Fibroblast of upper back skin (primary cell): ENCODE measurements at regions not wholly inside any gene's neighbourhood (a gene's known extent, or its start where the extent isn't known, plus 50 kb on each side); places are given as distances from the start of the nearest gene placed in this dataset.

Experiments used
- DNase-seq: peaks from one replicate; pipeline ENCODE4 v3.0.0-alpha.2; 2013

DNA sequence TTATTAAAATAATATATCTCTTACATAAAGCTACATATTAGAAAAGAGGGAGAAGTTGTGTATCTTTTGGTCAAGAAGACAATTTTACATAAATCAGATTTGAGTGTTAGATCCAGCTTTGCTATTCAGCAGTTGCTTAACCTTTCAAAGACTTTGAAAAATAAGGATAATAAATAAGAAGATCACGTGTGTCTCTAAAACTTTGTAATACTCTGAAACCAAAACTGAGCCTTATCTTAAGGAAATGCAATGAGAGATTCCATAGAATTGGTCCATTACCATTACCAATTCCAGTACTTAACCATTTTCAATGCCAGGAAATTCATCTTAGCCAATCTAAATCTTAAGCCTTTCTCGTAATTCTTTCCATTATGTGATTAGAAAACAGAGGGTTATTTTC lies 89.2 kb upstream of the COL5A2 start:
- no peak for DNase-seq

DNA sequence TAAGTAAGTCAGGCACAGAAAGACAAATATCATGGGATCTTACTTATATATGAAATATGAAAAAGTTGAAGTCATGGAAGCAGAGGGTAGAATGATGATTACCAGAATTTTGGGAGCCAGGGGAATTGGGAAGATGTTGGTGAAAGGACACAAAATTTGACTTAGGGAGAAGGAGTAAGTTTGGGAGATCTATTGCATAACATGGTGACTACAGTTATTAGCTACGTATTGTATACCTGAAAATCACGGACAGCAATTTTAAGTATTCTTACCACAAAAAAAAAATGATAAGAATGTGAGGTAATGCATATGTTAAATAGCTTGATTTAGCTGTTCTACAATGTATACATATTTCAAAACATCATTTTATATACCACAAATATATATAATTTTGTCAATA lies 94.2 kb upstream of the COL5A2 start:
- DNase-seq: no peak

DNA sequence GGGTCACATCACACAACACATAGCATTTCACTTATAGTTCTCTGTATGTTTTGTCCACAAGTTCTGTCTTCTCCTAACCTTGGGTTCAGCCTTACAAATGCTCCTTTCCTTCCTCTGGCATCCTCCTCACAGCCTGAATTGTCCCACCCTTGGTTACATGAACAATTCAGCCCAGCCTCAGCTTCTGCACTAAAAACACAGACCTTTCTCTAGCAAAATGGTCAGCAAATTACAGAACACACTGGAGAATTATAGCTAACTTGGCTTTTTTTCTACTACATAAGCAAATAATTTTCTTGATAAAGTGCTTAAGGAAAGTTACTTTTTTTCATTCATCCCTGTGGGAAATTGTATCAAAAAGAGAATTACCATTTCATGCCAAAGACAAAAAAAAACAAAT lies 94.8 kb upstream of the COL5A2 start:
- no peak for DNase-seq

DNA sequence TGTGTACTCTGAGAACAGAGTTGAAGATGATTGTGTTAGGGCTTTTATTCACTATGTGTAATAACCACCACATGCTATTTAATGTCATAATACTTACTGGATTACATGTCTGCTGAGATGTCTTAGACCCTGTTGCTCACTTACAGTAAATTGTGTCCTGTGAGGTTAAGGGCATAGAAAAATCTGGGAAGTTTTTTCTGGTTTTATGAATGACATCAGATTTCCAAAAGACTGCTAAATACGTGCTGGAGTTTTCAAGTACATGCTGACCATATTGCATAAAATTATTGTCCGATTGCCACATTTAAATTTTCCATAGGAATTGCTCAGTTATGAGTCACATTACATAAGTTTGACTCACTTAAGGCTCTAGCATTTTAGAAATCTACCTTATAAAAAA lies 96.7 kb upstream of the COL5A2 start:
- peak; percentile 99 for DNase-seq

DNA sequence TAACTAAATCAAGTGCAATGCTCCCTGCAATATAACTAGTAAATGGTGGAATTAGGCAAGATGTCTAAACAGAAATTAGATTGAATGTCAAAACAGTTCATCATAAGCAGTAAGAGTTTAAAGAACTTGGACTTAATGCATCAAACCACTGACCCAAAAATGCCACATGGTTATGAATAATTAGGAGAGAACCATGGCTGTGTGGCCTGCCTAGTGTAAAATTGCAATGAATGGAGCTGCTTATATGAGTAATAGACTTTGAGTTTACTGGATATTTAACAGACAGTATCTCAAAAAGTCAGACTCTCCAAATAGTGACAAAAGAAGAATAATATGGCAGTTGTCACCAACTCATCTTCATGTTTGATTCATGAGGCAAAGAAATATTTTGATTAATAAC lies 101.6 kb upstream of the COL5A2 start:
- DNase-seq: peak; percentile 64

DNA sequence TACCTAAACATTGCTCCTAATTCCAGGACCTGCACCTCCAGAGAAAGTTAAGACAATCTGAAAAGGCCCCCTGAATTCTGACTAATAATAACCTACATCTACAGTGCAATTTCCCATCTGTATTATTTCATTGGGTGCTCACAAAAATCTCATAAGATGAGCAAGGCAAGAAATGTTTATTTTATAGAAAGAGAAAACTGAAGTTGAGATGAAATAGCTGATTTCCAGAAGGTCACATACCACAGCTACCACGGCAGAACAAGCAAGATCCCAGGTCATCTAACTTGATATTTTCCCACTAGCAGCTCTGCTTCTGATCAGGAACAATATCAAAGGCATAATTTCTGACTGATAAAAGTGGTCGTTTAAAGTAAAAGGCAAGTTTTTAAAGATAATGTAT lies 105.8 kb upstream of the COL5A2 start:
- DNase-seq: peak; percentile 46

DNA sequence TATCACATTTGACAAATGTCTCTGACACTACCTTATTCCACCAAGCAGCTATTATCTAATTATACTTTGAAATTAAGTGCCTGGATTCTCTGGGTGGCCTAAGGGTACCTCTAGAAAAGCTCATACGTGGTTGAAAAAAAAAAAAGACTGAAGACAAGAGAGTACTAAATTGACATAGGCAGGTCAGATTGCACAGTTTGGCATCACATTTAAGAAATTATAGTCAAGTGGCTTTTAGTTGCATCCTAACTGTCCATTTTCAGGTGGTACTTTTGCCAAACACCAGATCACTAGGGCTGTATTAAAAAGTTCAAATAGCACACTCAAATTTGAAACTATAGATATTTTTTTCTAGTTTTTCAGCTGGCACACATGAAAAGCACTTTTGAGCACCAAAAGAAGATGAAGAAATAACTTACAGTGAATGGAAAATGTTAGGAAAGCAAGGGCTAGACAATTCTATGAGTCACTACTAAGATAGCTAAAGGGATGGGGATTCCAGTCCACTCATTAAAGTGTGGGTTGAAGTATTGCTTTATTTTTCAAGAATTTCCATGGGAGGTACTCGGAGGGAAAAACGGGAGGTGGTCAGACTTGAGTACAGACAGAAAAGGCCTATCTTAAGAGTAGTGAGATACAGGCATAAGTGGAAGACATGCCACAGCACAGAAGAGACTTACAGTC lies 106.5 kb upstream of the COL5A2 start:
- DNase-seq: peak; percentile 98

DNA sequence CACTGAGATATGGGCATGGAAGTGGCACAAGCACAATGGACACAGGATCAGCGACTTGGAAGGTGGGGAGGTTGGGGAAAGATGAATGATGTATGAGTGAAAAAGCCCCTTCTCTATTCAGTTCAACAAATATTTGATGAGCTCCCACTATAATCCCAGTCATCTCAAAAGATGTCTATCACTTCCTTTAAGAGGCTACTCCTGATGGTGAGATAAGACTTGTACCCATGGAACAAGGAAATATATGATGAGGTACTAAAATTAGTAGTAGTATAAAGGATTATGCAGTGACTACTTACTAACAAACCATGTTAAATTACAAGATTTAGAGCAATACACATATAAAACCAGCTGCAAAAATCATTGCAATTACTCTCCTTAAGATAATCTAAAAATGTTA lies 107.8 kb upstream of the COL5A2 start:
- no peak for DNase-seq

DNA sequence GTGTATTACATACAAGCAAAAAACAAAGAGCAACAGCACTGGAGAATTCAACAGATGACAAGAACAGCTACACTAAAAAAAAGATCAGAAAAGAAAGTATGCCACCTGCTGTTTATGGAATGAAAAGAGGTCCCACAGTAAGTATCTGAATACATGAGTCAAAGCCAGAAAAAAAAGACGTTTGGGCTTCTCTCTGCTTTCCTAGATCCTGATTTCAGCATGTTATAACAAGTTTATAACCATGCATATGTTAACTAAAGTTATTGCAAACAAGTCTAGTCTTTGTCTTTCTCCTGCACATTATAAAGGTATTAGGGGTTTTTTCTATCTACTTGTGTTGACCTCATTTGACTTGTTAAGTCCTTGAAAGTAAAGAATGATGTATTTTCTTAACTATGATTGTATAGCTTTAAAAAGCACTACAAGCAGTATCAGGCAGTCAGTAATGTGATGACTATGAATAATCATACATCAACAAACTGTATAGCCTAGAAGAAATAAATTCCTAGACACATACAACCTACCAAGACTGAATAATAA lies 108.5 kb upstream of the COL5A2 start:
- peak; percentile 90 for DNase-seq

DNA sequence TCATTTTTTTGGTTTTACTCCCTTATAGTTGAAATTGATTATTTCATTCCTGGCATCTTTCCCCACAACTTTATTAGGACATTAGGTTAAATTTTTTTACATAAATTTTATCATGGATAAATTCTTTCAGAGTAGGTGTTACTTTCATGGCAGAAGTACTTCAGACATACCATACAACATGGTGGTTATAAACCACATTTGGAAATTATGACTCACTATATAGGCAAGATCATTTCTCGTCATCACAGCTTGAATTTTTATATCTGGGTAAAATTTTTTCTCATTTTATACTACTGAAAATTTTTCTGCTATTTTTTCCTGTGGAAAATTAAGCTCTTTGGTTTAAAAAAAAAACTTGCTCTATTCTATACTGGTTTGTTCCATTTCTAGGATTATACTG lies 111.9 kb upstream of the COL5A2 start:
- DNase-seq: peak; percentile 38

DNA sequence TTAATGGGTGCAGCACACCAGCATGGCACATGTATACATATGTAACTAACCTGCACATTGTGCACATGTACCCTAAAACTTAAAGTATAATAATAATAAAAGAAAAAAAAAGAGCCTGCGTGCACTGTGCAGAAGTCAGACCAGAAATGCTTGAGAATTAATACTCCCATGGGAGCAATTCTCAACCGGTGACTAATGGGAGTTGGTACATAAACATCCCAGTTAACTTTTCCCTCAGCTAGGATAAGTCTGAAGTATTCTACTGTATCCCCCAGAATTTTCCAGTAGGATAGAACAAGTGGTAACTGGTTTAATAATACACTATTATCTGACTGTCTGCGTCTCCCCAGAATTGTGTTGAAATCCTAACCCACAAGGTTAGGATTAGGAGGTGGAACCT lies 113.6 kb upstream of the COL5A2 start:
- DNase-seq: peak; percentile 90

DNA sequence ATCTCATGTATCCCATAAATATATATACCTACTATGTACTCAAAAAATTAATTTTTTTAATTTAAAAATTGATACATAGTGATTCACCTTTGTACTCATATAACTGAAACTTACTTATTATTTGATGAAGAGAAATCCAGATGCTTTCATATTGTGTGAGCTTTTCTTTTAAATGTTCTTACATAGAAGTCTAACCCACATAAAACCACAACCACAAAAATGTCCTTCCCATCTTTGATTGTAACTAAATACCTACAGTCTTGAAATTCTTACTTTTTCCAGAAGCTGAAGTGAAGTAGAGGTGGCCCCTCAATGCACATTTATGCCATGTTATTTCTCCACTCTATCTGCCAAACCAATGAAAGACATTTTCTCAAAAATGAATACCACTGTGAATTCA lies 117.9 kb upstream of the COL5A2 start:
- DNase-seq: peak; percentile 95

DNA sequence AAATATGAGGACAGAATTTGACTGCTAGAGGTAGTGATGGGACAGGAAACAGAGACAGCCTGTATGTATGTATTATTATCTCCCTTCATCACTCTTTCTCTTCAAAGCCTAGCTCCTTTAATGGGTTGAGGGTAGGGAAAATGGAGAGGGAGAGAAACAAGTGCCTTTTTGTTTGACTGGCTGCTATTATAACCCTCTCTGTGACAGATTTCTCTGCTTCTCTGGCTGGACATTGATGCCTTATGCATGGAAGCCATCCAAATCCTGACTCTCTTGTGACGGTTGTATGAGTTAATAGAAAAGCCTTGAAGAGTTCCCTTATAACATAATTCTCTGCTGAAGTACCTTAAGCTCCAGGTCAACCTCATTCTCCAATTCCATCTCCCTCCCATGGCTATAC lies 118.5 kb upstream of the COL5A2 start:
- peak; percentile 49 for DNase-seq

DNA sequence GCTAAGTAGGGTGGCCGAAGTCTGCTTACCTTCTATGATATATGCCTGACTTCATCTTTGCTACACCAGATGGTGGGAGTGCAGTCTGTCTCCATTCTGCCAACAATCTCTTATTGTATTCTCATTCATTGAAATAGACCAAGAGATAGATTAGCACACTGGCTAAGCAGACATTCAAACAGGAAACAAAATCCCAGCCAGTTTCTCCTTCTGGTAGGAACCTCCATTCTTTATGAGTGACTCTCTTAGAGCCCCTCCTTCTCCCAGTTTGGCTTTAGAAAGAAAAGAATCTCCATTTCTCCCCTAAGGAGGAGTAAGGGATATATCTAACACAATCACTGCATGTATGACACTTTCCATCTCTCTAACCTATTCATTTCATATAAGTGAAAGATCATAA lies 118.9 kb upstream of the COL5A2 start:
- DNase-seq: peak; percentile 70

DNA sequence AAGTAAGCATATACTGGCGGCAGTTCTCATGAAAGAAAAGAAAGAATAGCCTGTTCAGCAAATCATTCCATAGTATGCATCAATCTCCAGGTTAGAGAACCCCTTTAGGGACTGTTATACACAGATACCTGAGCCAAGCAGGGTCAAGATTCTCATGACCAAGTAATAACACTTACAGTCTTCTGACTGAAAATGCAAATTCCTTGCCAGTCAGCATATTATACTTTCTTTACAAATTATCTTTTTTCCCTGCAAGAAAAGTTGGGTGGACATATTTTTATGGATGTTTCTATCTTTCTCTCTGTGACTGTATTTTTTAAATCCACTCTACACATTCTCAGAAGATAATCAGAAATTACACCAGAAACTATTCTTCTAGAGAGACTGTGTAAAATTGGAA lies 120.4 kb upstream of the COL5A2 start:
- no peak for DNase-seq

DNA sequence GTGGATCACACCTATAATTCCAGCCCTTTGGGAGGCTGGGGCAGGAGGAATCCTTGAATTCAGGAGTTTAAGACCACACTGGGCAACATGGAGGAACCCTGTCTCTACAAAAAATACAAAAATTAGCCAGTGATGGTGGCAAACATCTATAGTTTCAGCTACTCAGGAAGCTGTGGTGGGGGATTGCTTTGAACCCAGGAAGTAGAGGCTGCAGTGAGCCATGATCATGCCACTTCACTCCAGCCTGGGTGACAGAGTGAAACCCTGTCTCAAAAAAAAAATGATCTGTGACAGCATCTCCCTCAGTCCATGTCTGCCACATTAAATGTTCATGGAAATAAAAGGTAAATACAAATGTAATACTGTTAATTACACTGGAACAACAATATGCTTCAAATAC lies 121.4 kb upstream of the COL5A2 start:
- DNase-seq: no peak

DNA sequence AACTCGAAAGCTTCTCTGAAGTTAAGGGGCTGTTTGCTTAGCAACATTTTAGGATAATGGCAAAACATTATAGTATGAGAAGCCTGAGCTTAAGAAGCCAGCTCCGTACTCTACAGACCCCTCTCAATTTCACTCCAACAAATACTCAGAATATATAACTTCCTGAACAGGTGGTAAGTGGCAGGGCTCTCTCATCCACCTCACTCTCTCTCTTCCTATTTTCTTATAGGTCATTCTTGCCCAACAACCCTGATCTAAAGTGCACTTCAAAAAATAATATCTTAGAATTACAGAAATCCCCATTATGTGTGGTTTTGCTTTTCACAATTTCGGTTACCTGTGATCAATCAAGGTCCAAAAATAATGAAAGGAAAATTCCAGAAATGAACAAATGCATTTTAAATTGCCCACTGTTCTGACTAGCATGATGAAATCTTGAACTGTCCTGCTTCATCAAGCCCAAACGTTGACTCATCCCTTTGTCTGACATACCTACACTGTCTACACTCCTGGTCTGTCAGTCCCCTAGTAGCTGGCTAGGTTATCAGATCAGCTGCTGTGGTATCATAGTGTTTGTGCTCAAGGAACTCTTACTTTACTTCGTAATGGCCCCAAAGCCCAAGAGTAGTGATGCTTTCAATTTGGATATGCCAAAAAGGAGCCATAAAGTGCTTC lies 122.8 kb upstream of the COL5A2 start:
- peak; percentile 77 for DNase-seq

DNA sequence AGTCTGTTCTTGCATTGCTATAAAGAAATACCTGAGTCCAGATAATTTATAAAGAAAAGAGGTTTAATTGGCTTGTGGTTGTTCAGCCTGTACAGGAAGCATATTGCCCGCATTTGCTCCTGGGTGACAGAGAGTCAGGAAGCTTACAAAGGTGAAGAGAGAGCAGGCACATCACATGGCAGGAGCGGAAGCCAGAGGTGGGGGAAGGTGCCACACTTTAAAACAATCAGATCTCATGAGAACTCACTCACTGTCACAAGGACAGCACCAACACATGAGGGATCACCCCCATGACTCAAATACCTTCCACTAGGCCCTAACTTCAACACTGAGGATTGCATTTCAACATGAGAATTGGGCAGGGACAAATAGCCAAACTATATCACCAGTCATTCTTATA lies 124.8 kb upstream of the COL5A2 start:
- no peak for DNase-seq

DNA sequence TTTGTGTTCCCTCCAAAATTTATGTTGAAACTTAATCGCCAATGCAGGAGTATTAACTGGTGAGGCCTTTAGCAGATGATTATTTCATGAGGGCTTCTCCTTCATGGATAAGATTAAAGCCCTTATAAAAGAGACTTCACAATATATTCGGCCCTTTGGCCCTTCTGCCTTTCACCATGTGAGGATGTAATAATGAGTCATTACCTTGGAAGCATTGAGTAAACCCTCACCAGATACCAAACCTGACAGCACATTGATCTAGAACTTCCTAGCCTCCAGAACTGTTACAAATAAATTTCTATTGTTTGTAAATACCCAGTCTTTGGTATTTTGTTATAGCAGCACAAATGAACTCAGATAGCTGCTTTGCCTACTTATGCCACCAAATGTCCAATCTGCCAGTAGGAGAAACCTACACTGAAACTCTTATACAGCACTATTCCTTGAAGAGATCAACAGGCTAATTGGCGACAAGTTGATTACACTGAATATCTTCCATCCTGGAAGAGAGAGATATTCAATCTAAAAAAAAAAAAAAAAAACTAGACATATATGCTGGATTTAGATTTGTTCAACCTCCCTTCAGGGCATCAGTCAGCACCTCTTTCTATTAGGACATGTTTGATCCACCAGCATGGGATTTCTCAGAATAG lies 125.9 kb upstream of the COL5A2 start:
- peak; percentile 55 for DNase-seq

DNA sequence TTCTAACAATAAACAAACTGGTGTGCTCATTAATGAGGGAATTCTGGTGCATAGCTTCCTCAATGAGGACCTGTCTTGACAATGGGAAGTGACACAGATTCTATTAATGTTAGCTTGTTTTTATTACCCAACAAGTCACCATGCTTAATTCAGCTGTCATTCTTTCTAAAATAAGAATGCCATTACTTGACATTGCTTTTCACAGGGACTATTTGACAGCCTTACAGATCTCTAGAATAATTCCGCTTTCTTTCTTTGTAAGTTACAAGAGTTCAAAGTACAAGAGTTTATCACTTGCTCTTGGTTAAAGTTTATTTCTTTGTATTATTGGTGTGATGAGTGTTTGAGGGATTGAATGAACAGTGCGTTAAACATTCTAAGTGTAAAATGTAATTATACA lies 127.0 kb upstream of the COL5A2 start:
- DNase-seq: no peak

DNA sequence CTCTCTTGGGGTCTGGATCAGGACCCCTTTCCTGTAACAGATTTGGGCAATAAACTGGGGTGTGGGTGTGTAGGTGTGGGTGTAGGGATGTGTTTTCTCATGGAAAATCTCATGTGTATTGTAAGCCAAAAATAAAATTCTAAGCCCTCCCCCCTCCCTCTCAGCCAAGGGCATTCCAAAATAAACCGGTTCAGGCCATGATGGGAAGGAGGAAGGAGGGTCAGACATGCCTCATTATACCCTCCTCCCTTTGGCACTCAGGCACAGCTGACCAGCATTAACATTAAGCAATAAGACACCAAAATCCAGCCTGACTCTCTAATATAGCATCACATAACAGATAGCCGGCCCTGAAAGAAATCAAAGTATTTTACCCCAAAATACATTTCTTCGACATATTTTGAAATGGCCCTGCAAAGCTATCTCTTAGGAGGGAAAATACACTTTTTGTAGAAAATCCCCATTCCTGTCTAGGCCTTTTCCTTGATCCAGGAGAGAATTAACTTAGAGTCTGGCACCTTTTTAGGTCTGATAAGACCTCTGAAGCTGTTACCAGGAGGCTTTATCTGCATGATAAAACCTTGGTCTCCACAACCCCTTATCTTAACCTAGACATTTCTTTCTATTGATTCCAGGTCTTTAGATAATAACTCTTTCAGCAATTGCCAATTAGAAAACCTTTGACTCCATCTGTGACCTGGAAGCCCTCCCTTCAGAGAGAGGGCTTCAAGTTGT lies 128.7 kb upstream of the COL5A2 start:
- DNase-seq: no peak

DNA sequence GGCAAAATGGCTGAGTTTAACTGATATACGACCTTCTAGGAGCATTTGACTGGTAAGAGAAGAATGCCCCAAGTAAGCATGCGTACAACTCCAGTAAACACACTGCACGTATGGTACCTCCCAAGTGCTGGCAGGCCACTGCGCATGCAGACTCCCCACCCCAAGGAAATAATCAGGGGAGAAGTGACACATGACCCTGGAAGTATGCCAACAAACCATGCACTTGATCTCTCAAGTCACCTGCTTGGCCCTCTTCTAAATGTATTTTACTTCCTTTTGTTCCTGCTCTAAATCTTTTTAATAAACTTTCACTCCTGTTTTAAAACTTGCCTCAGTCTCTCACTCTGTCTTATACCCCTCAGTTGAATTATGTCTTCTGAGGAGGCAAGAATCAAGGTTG lies 129.8 kb upstream of the COL5A2 start:
- no peak for DNase-seq

DNA sequence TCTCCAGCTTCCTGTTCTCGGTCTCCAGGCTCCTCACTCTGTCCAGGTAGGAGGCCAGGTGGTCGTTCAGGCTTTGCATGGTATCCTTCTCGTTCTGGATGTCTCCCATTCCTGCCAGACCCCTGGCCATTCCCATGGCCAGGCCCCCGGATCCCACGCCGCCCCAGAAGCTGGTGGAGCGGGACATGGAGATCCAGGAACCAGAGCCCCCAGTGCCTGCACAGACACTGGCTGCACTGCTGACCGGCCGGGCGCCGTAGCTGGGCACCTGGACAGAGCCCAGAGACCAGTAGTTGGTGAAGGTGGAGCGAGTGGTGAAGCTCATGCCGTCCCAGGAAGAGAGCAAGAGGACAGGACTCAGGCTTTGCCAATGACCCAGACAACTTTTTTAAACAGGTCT lies 129.1 kb upstream of the WDR75 start:
- DNase-seq: no peak

DNA sequence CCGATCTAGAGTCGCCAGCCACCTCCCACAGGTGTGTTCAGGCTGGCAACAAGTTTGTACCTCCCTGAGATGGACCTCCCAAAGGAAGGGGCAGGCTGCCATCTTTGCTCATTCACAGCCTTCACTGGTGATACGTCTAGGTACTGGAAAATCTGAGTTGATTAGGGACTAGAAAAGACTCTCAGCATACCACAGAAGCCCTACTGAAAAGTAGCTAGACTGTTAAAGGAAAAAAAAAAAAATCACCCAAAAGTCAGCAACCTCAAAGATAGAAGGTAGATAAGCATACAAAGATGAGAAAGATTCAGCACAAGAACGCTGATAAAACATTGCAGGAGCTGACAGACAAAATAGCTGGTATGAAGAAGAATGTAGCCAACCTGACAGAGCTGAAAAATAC lies 128.6 kb upstream of the WDR75 start:
- no peak for DNase-seq
